ENCODE measurements at regions not wholly inside any gene's neighbourhood (a gene's known extent, or its start where the extent isn't known, plus 50 kb on each side); places are given as distances from the start of the nearest gene placed in this dataset.

DNA sequence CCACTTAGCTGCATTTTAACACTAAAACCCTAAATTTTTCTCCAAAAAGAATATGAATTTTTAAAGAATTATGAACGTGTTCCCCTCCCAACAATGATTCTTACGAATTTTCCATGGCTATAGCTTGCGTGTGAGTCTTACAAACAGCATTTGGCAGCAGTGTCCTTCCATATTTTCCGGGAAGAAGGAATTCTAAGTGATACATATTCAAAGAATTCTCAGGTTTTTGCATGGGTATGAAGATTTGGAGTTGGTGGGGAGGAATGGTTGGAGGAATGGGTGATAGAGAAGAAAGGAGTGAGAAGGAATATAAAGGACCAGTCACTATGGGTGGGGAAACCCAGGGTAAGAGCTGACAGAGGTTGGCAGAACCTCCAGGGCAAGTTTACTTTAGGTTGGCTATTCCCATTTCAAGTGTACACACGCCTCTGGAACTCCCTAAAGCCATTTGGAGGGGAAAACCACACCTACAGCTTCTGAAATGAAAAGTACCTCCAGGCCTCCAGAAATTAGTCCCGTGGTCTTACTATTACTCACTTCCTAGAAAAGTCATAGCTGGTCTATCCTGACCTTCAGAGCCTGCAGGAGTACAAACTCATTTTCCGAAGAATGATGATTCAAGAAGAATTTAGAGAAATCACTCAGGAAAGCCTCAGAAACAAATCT lies 420.8 kb upstream of the DIPK2B start:
- TF ChIP-seq, protein P1, sequence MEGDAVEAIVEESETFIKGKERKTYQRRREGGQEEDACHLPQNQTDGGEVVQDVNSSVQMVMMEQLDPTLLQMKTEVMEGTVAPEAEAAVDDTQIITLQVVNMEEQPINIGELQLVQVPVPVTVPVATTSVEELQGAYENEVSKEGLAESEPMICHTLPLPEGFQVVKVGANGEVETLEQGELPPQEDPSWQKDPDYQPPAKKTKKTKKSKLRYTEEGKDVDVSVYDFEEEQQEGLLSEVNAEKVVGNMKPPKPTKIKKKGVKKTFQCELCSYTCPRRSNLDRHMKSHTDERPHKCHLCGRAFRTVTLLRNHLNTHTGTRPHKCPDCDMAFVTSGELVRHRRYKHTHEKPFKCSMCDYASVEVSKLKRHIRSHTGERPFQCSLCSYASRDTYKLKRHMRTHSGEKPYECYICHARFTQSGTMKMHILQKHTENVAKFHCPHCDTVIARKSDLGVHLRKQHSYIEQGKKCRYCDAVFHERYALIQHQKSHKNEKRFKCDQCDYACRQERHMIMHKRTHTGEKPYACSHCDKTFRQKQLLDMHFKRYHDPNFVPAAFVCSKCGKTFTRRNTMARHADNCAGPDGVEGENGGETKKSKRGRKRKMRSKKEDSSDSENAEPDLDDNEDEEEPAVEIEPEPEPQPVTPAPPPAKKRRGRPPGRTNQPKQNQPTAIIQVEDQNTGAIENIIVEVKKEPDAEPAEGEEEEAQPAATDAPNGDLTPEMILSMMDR (IDR thresholded peaks at IDR 0.05) = no peak
- no peak for TF ChIP-seq POLR2A (IDR thresholded peaks at IDR 0.05)

Data from thyroid gland (tissue), 4 donors.